Heart left ventricle (tissue), 13 donors: ENCODE measurements at regions not wholly inside any gene's neighbourhood (a gene's known extent, or its start where the extent isn't known, plus 50 kb on each side); places are given as distances from the start of the nearest gene placed in this dataset.

ENCODE experiments used
- POLR2A ChIP-seq, 2 donors: fragments of 450-650 bp; IDR thresholded peaks; one replicate each; pipeline ENCODE4 v1.6.1; 2017; ENCODE audit warnings: antibody characterized with exemption in 2 of 2, mild to moderate bottlenecking in 2 of 2, moderate library complexity in 2 of 2
- TF ChIP-seq, protein P1 (sequence below), 12 donors: fragments of 200-600 bp; sonication (generic) in 4 of 12; IDR thresholded peaks; one replicate each; pipeline versions ENCODE4 v1.5.0 to v1.8.0; 2018 to 2022; ENCODE audit warnings: antibody characterized with exemption in 12 of 12, mild to moderate bottlenecking in 5 of 12
- donor health status: ischemic (EF 13 %, LVEDD 7.1; RV severe dilation, severe dysfunction).
- donor health status: DM: no; HTN: yes; CAD: no.
- donor health status: DM: no; HTN: no; CAD: no.
- donor health status: ischemic (EF 25% LVEDD 6.9; RV normal size, moderate dysfunction).
- donor health status: ischemic (EF 25% LVEDD 5.7; RV mildly dilated, moderate dysfunction).
- donor health status: ischemic (EF 35%, LVEDD 5.7; RV mildly dilated, moderate dysfunction).
- donor health status: nonischemic (EF 11% LVEDD 7.7; RV severe dilation, severe dysfunction).
- donor health status: DM: yes; HTN: yes; CAD: no.
- donor health status: PGD.
- donor health status: ischemic (EF 29% LVEDD 5.4; RV normal size, mild dysfunction).
- donor health status: nonischemic (EF 23%, LVEDD 6.1; RV moderate dilation, normal function).

DNA sequence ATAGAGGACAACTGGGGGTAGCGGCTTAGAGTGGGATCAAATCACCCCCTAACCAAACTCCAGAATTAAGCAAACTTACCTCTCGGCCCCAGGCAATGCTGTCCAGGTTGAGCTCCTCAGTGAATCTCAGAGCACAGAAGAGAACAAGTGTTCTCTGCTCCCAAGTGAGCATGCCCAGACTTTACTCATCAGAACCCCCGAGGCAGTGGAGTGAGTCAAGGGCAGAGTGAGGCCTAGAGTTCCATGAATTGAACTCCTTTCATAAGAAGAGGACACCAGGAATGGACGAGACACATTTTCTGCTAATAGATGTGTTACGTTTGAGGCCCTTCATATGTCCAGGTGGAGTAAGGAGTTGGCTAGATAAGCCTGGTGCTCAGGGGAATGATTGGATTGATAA is 134.0 kb upstream of the DTNBP1 start:
- no peak for TF ChIP-seq POLR2A (IDR thresholded peaks at IDR 0.05)
- TF ChIP-seq, protein P1, sequence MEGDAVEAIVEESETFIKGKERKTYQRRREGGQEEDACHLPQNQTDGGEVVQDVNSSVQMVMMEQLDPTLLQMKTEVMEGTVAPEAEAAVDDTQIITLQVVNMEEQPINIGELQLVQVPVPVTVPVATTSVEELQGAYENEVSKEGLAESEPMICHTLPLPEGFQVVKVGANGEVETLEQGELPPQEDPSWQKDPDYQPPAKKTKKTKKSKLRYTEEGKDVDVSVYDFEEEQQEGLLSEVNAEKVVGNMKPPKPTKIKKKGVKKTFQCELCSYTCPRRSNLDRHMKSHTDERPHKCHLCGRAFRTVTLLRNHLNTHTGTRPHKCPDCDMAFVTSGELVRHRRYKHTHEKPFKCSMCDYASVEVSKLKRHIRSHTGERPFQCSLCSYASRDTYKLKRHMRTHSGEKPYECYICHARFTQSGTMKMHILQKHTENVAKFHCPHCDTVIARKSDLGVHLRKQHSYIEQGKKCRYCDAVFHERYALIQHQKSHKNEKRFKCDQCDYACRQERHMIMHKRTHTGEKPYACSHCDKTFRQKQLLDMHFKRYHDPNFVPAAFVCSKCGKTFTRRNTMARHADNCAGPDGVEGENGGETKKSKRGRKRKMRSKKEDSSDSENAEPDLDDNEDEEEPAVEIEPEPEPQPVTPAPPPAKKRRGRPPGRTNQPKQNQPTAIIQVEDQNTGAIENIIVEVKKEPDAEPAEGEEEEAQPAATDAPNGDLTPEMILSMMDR (IDR thresholded peaks at IDR 0.05), result no peak
